ENCODE measurements at regions not wholly inside any gene's neighbourhood (a gene's known extent, or its start where the extent isn't known, plus 50 kb on each side); places are given as distances from the start of the nearest gene placed in this dataset.

GRCh38 chr5:124156415-124156996 lies 589.9 kb downstream of the ZNF608 start:
- TF ChIP-seq CTCF (optimal IDR thresholded peaks at IDR 0.05 in 1 of 3, IDR thresholded peaks at IDR 0.05 in 1 of 3, conservative IDR thresholded peaks at IDR 0.05 in 1 of 3; ENCODE audit: extremely low read depth in 1 of 3, insufficient read depth in 2 of 3, low read length in 3 of 3), result no peak
- TF ChIP-seq EZH2 (IDR thresholded peaks at IDR 0.05; ENCODE audit: low read length), result no peak

Data from keratinocyte (primary cell).